Neural crest cell (in vitro differentiated cells): ENCODE measurements at regions not wholly inside any gene's neighbourhood (a gene's known extent, or its start where the extent isn't known, plus 50 kb on each side); places are given as distances from the start of the nearest gene placed in this dataset.
"Not testable (repeated sequence)": the region's sequence is repeated elsewhere in the genome, so short reads cannot be mapped to it uniquely, and the experiment has no call there.

ENCODE experiments used
- DNase-seq: peaks from one replicate; pipeline ENCODE4 v3.0.0; 2021; ENCODE audit warnings: low read depth, mixed read lengths, low spot score
- H3K27ac Mint-ChIP-seq: one replicate; pipeline ENCODE4 v1.8.0; 2021; ENCODE audit warnings: mild to moderate bottlenecking, mixed read lengths; ENCODE audit not compliant: unreplicated experiment
- H3K27me3 Mint-ChIP-seq: 2 replicates; pipeline ENCODE4 v1.8.0; 2021; ENCODE audit warnings: low read depth, mild to moderate bottlenecking, mixed read lengths
- H3K36me3 Mint-ChIP-seq: 2 replicates; pipeline ENCODE4 v1.8.0; 2021; ENCODE audit warnings: low read depth, mild to moderate bottlenecking, mixed read lengths
- H3K4me1 Mint-ChIP-seq: 2 replicates; pipeline ENCODE4 v1.8.0; 2021; ENCODE audit warnings: mixed read lengths
- H3K4me3 Mint-ChIP-seq: one replicate; pipeline ENCODE4 v1.8.0; 2021; ENCODE audit warnings: mild to moderate bottlenecking, mixed read lengths
- H3K9me3 Mint-ChIP-seq: 2 replicates; pipeline ENCODE4 v1.8.0; 2021; ENCODE audit warnings: mixed read lengths
- CTCF ChIP-seq: fragments of 200-600 bp; sonication (generic); conservative IDR thresholded peaks from 2 replicates; pipeline ENCODE4 v1.5.0; 2021; ENCODE audit warnings: antibody characterized with exemption, mild to moderate bottlenecking

DNA sequence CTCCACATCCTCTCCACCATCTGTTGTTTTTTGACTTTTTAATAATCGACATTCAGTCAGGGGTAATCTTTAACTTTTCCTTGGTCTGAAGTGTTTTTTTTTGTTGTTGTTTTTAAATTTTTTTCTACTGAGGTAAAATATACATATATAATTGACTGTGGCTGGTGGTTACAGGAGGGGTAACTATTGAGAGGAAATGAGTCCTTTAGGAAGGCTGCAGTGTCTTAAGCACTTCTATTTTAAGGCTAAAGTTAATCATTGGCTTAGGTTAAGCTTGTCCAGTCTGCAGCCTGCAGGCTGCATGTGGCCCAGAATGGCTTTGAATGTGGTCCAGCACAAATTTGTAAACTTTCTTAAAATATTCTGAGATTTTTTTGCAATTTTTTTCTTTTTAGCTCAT, 172.5 kb downstream of the CTH start:
- Mint-ChIP-seq H3K9me3 (no peaks in the 10 kb centered on the region), H3K4me3 (no peak overlapping the region), H3K27me3 (peaks cover 2% of the 10 kb centered on the region), H3K4me1 (no peaks in the 10 kb centered on the region), H3K27ac (no peak overlapping the region), H3K36me3 (no peaks in the 10 kb centered on the region)
- DNase-seq = no peak
- TF ChIP-seq CTCF = no peak

- H3K4me3 Mint-ChIP-seq = no peak overlapping the region
- no peak overlapping the region for H3K27ac Mint-ChIP-seq
Measured at GRCh38 chr1:70586046-70586445, 175.0 kb downstream of the CTH start.

GRCh38 chr1:70587872-70588366, 176.9 kb downstream of the CTH start:
- Mint-ChIP-seq H3K4me1 (no peaks in the 10 kb centered on the region), H3K27ac (no peak overlapping the region), H3K36me3 (no peaks in the 10 kb centered on the region), H3K4me3 (no peak overlapping the region), H3K27me3 (peaks cover 2% of the 10 kb centered on the region), H3K9me3 (no peaks in the 10 kb centered on the region)
- DNase-seq = no peak
- TF ChIP-seq CTCF = no peak

More at GRCh38 chr1:70586046-70586445, 175.0 kb downstream of the CTH start:
- Mint-ChIP-seq H3K27me3 (peaks cover 2% of the 10 kb centered on the region), H3K9me3 (no peaks in the 10 kb centered on the region), H3K4me1 (no peaks in the 10 kb centered on the region), H3K36me3 (no peaks in the 10 kb centered on the region)
- no peak for TF ChIP-seq CTCF
- no peak for DNase-seq

DNA sequence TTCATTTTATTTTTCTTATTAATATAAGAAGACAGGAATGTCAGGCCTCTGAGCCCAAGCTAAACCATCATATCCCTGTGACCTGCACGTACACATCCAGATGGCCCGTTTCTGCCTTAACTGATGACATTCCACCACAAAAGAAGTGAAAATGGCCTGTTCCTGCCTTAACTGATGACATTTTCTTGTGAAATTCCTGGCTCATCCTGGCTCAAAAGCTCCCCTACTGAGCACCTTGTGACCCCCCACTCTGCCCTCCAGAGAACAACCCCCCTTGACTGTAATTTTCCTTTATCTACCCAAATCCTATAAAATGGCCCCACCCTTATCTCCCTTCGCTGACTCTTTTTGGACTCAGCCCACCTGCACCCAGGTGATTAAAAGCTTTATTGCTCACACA, 182.5 kb downstream of the CTH start:
- not testable (repeated sequence) for H3K9me3 Mint-ChIP-seq, H3K36me3 Mint-ChIP-seq, H3K4me1 Mint-ChIP-seq, H3K27me3 Mint-ChIP-seq, H3K27ac Mint-ChIP-seq, H3K4me3 Mint-ChIP-seq, DNase-seq

GRCh38 chr1:70608815-70609214, 197.7 kb downstream of the CTH start:
- no peak overlapping the region for H3K4me3 Mint-ChIP-seq
- H3K36me3 Mint-ChIP-seq = no peaks in the 10 kb centered on the region
- H3K4me1 Mint-ChIP-seq = no peaks in the 10 kb centered on the region
- DNase-seq = no peak
- H3K27ac Mint-ChIP-seq = no peak overlapping the region
- peaks cover 23% of the 10 kb centered on the region for H3K27me3 Mint-ChIP-seq
- no peak for TF ChIP-seq CTCF
- peaks cover 6% of the 10 kb centered on the region for H3K9me3 Mint-ChIP-seq

- H3K4me1 Mint-ChIP-seq, H3K9me3 Mint-ChIP-seq, DNase-seq, H3K36me3 Mint-ChIP-seq, H3K27ac Mint-ChIP-seq, H3K4me3 Mint-ChIP-seq: not testable (repeated sequence)
- peaks cover 29% of the 10 kb centered on the region for H3K27me3 Mint-ChIP-seq
Measured at GRCh38 chr1:70610164-70610563, 199.1 kb downstream of the CTH start.

GRCh38 chr1:70616946-70617345, 205.9 kb downstream of the CTH start:
- Mint-ChIP-seq H3K9me3 (no peaks in the 10 kb centered on the region), H3K36me3 (no peaks in the 10 kb centered on the region), H3K27ac (no peak overlapping the region), H3K27me3 (peaks cover 23% of the 10 kb centered on the region), H3K4me3 (no peak overlapping the region), H3K4me1 (no peaks in the 10 kb centered on the region)
- TF ChIP-seq CTCF = no peak
- DNase-seq = no peak
